ENCODE measurements at regions not wholly inside any gene's neighbourhood (a gene's known extent, or its start where the extent isn't known, plus 50 kb on each side); places are given as distances from the start of the nearest gene placed in this dataset.

DNA sequence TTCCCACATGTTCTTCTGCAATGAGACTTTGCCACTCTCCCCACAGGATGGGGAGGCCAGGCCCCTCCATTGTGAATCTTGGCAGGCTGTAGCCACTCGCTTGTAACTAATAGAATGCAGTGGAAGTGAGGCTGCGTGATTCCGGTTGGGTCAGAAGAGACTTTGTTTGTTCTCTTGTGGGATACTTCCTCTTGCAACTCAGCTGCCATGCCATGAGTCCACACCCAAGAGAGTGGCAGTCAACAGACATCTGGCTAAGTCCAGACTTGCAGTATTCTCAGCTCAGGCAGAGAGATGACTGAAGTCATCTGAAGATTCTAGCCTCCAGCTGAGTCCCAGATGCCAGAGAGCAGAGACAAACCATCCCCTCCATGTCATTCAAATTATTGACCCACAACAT lies 153.4 kb upstream of the GDF10 start:
- DNase-seq (no peak), ATAC-seq (ENCODE audit: low read depth) (no peak)
- H3K9me3 Mint-ChIP-seq (ENCODE audit: insufficient read depth), result no peaks in the 10 kb centered on the region
- TF ChIP-seq EZH2 (IDR thresholded peaks at IDR 0.05; ENCODE audit: borderline replicate concordance, insufficient read depth, low read depth, low read length, poor library complexity, severe bottlenecking), result no peak
- no peak for TF ChIP-seq CTCF (IDR thresholded peaks at IDR 0.05)
- Histone ChIP-seq H3K4me1 (ENCODE audit: control insufficient read depth in 2 of 2, insufficient read depth in 2 of 2, low read length in 2 of 2) (no peaks in the 10 kb centered on the region), H3K4me2 (replicated peaks; ENCODE audit: low read depth, low read length, poor library complexity, severe bottlenecking) (no peak overlapping the region), H3K36me3 (replicated peaks in 1 of 2; ENCODE audit: control extremely low read depth in 1 of 2, control insufficient read depth in 1 of 2, extremely low read depth in 1 of 2, insufficient read depth in 2 of 2, low read length in 1 of 2) (no peaks in the 10 kb centered on the region), H3K4me3 (ENCODE audit: control extremely low read depth in 1 of 5, extremely low read depth in 1 of 5, insufficient read depth in 1 of 5, low read depth in 2 of 5, low read length in 4 of 5) (no peak overlapping the region), H3K9me3 (ENCODE audit: control extremely low read depth in 1 of 3, control insufficient read depth in 2 of 3, insufficient read depth in 1 of 3, low read length in 2 of 3) (no peaks in the 10 kb centered on the region), H2AFZ (ENCODE audit: insufficient read depth, low read depth, low read length, poor library complexity, severe bottlenecking) (no peak overlapping the region), H4K20me1 (ENCODE audit: control insufficient read depth, insufficient read depth, low read length, poor library complexity, severe bottlenecking) (no peaks in the 10 kb centered on the region), H3K9ac (ENCODE audit: low read length) (no peak overlapping the region), H3K27ac (ENCODE audit: low read length in 2 of 2) (no peak overlapping the region), H3K79me2 (ENCODE audit: control insufficient read depth, insufficient read depth, low read length) (no peaks in the 10 kb centered on the region), H3K27me3 (replicated peaks in 1 of 4; ENCODE audit: control extremely low read depth in 1 of 4, control insufficient read depth in 3 of 4, insufficient read depth in 4 of 4, low read length in 3 of 4) (no peaks in the 10 kb centered on the region)
- H3K27me3 Mint-ChIP-seq, result peaks cover 11% of the 10 kb centered on the region
- 93% methylated on average over 3 of the region's 3 CpGs for WGBS (ENCODE audit: insufficient coverage)
- H3K27ac Mint-ChIP-seq, result no peak overlapping the region
- POLR2A ChIA-PET, result no interaction called here
- H3K4me3 Mint-ChIP-seq, result no peak overlapping the region
- no peaks in the 10 kb centered on the region for H3K4me1 Mint-ChIP-seq
- intact Hi-C loops (cut with micrococcal nuclease), result no loop called here
- CTCF ChIA-PET, result no interaction called here

DNA sequence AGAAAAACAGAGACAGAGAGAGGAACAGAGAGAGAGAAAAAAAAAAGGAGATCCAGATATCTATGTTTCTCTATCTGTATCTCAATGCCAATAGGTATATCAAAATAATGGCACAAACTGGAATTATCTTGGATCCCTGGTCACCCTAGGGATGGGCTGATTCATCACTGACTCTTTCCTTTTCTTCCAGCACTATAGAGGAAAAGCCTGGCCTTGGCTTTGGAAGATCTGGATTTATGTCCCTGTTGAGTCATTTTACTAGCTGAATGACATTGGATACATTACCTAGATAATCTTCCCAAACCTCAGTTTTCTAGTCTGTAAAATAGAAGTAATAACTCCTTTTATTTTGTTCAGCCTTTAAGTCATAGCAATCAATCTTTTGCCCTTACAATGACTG lies 152.8 kb upstream of the GDF10 start:
- H3K4me3 Mint-ChIP-seq, result no peak overlapping the region
- ChIA-PET CTCF (no interaction called here), POLR2A (no interaction called here)
- DNase-seq (no peak), ATAC-seq (ENCODE audit: low read depth) (no peak)
- H3K9me3 ChIP-seq (ENCODE audit: control extremely low read depth in 1 of 3, control insufficient read depth in 2 of 3, insufficient read depth in 1 of 3, low read length in 2 of 3), result no peaks in the 10 kb centered on the region
- H3K36me3 ChIP-seq (replicated peaks in 1 of 2; ENCODE audit: control extremely low read depth in 1 of 2, control insufficient read depth in 1 of 2, extremely low read depth in 1 of 2, insufficient read depth in 2 of 2, low read length in 1 of 2), result no peaks in the 10 kb centered on the region
- no peak overlapping the region for H3K9ac ChIP-seq (ENCODE audit: low read length)
- no peak overlapping the region for H3K27ac Mint-ChIP-seq
- H2AFZ ChIP-seq (ENCODE audit: insufficient read depth, low read depth, low read length, poor library complexity, severe bottlenecking), result no peak overlapping the region
- intact Hi-C loops (cut with micrococcal nuclease), result no loop called here
- no peaks in the 10 kb centered on the region for H4K20me1 ChIP-seq (ENCODE audit: control insufficient read depth, insufficient read depth, low read length, poor library complexity, severe bottlenecking)
- H3K4me1 Mint-ChIP-seq, result no peaks in the 10 kb centered on the region
- peaks cover 9% of the 10 kb centered on the region for H3K27me3 Mint-ChIP-seq
- H3K9me3 Mint-ChIP-seq (ENCODE audit: insufficient read depth), result no peaks in the 10 kb centered on the region
- no peak overlapping the region for H3K4me2 ChIP-seq (replicated peaks; ENCODE audit: low read depth, low read length, poor library complexity, severe bottlenecking)
- no peak for TF ChIP-seq EZH2 (IDR thresholded peaks at IDR 0.05; ENCODE audit: borderline replicate concordance, insufficient read depth, low read depth, low read length, poor library complexity, severe bottlenecking)
- no peak for TF ChIP-seq CTCF (IDR thresholded peaks at IDR 0.05)
- no peak overlapping the region for H3K27ac ChIP-seq (ENCODE audit: low read length in 2 of 2)
- H3K27me3 ChIP-seq (replicated peaks in 1 of 4; ENCODE audit: control extremely low read depth in 1 of 4, control insufficient read depth in 3 of 4, insufficient read depth in 4 of 4, low read length in 3 of 4), result no peaks in the 10 kb centered on the region
- no peaks in the 10 kb centered on the region for H3K79me2 ChIP-seq (ENCODE audit: control insufficient read depth, insufficient read depth, low read length)
- no peak overlapping the region for H3K4me3 ChIP-seq (ENCODE audit: control extremely low read depth in 1 of 5, extremely low read depth in 1 of 5, insufficient read depth in 1 of 5, low read depth in 2 of 5, low read length in 4 of 5)
- H3K4me1 ChIP-seq (ENCODE audit: control insufficient read depth in 2 of 2, insufficient read depth in 2 of 2, low read length in 2 of 2), result no peaks in the 10 kb centered on the region
